ENCODE measurements at regions not wholly inside any gene's neighbourhood (a gene's known extent, or its start where the extent isn't known, plus 50 kb on each side); places are given as distances from the start of the nearest gene placed in this dataset.

- H3K9me3 ChIP-seq (ENCODE audit: control insufficient read depth, insufficient read depth, low read length), result peaks cover 8% of the 10 kb centered on the region
- H3K36me3 ChIP-seq (ENCODE audit: control insufficient read depth, insufficient read depth, low read length), result no peaks in the 10 kb centered on the region
- no peaks in the 10 kb centered on the region for H3K4me1 ChIP-seq (ENCODE audit: control insufficient read depth, insufficient read depth, low read length)
- peak in 2 of 6 donors; percentile 23 to 25 for DNase-seq (ENCODE audit: low read depth in 4 of 6, low spot score in 6 of 6)
- H3K27ac ChIP-seq (ENCODE audit: low read depth, low read length), result no peak overlapping the region
- no peak overlapping the region for H3K4me3 ChIP-seq (ENCODE audit: low read depth, low read length)
- H3K27me3 ChIP-seq (ENCODE audit: control insufficient read depth, insufficient read depth, low read length), result no peaks in the 10 kb centered on the region
- no CpG with 5 or more reads among the region's 1 CpG for WGBS (ENCODE audit: insufficient coverage)
Observed at GRCh38 chr13:105573136-105573535, 962.3 kb downstream of the EFNB2 start.

DNA sequence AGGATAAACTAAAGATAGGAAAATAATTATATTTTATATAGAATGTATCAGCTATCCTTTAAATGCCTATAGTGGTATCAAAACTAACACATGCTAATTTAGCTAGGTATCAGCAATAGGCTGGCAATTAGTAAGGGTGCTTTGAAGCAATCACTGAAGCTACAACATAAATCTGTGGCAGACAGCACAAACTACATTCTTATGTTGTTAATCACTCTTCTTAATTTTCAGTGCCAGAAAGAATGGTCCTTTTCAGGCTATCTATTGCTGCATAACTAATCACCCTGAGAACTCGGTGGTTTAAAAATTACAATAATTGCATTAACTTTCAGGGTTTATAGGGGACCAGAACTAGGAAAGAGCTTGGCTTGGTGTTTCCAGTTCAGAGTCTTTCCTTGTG, 963.1 kb downstream of the EFNB2 start:
- H3K4me3 ChIP-seq (ENCODE audit: low read depth, low read length), result no peak overlapping the region
- no peak for DNase-seq (ENCODE audit: low read depth in 4 of 6, low spot score in 6 of 6)
- no peaks in the 10 kb centered on the region for H3K4me1 ChIP-seq (ENCODE audit: control insufficient read depth, insufficient read depth, low read length)
- no peaks in the 10 kb centered on the region for H3K27me3 ChIP-seq (ENCODE audit: control insufficient read depth, insufficient read depth, low read length)
- H3K36me3 ChIP-seq (ENCODE audit: control insufficient read depth, insufficient read depth, low read length), result no peaks in the 10 kb centered on the region
- H3K27ac ChIP-seq (ENCODE audit: low read depth, low read length), result no peak overlapping the region
- no CpG with 5 or more reads among the region's 1 CpG for WGBS (ENCODE audit: insufficient coverage)
- peaks cover 8% of the 10 kb centered on the region for H3K9me3 ChIP-seq (ENCODE audit: control insufficient read depth, insufficient read depth, low read length)

GRCh38 chr13:105569816-105570215, 965.6 kb downstream of the EFNB2 start:
- no peaks in the 10 kb centered on the region for H3K27me3 ChIP-seq (ENCODE audit: control insufficient read depth, insufficient read depth, low read length)

GRCh38 chr13:105567951-105568525, 967.4 kb downstream of the EFNB2 start:
- DNase-seq (ENCODE audit: low read depth in 4 of 6, low spot score in 6 of 6), result no peak
- Histone ChIP-seq H3K4me1 (ENCODE audit: control insufficient read depth, insufficient read depth, low read length) (no peaks in the 10 kb centered on the region), H3K27me3 (ENCODE audit: control insufficient read depth, insufficient read depth, low read length) (no peaks in the 10 kb centered on the region), H3K4me3 (ENCODE audit: low read depth, low read length) (no peak overlapping the region), H3K27ac (ENCODE audit: low read depth, low read length) (no peak overlapping the region), H3K36me3 (ENCODE audit: control insufficient read depth, insufficient read depth, low read length) (no peaks in the 10 kb centered on the region), H3K9me3 (ENCODE audit: control insufficient read depth, insufficient read depth, low read length) (no peaks in the 10 kb centered on the region)
- 96% methylated on average over 5 of the region's 7 CpGs for WGBS (ENCODE audit: insufficient coverage)

More at GRCh38 chr13:105569816-105570215, 965.6 kb downstream of the EFNB2 start:
- H3K9me3 ChIP-seq (ENCODE audit: control insufficient read depth, insufficient read depth, low read length), result peaks cover under 1% of the 10 kb centered on the region
- WGBS (ENCODE audit: insufficient coverage), result no CpG with 5 or more reads among the region's 2 CpGs
- H3K4me1 ChIP-seq (ENCODE audit: control insufficient read depth, insufficient read depth, low read length), result no peaks in the 10 kb centered on the region
- no peak for DNase-seq (ENCODE audit: low read depth in 4 of 6, low spot score in 6 of 6)
- H3K27ac ChIP-seq (ENCODE audit: low read depth, low read length), result no peak overlapping the region
- H3K4me3 ChIP-seq (ENCODE audit: low read depth, low read length), result no peak overlapping the region
- H3K36me3 ChIP-seq (ENCODE audit: control insufficient read depth, insufficient read depth, low read length), result no peaks in the 10 kb centered on the region

DNA sequence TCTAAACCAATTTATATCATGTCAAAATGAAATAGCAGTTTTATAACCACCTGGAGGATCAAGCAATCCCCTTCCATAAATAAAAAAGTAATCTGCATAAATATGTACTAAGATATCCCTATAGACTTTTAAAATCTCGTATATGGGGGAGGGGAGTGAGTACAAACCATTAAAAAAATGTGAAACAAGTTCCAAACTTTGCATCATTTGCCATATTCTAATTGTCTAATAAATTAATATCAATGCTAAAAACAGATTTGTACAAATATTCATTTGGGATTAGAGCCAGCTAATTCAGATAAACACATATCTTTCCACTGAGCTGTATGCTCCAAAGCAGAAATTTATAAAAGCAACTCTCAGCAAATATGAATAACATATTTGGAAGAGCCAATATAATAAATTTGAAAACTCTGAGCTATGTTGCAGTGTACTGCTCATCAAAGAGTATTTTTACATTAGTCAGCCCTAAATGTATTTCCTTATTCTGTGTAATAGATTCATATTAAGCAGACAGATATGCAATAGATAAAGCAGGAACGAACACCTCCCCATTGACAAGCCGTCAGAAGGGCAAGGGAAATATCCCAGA, 970.2 kb downstream of the EFNB2 start:
- H3K27ac ChIP-seq (ENCODE audit: low read depth, low read length), result no peak overlapping the region
- no peaks in the 10 kb centered on the region for H3K4me1 ChIP-seq (ENCODE audit: control insufficient read depth, insufficient read depth, low read length)
- H3K4me3 ChIP-seq (ENCODE audit: low read depth, low read length), result no peak overlapping the region
- H3K36me3 ChIP-seq (ENCODE audit: control insufficient read depth, insufficient read depth, low read length), result no peaks in the 10 kb centered on the region
- H3K27me3 ChIP-seq (ENCODE audit: control insufficient read depth, insufficient read depth, low read length), result no peaks in the 10 kb centered on the region
- no peaks in the 10 kb centered on the region for H3K9me3 ChIP-seq (ENCODE audit: control insufficient read depth, insufficient read depth, low read length)
- no peak for DNase-seq (ENCODE audit: low read depth in 4 of 6, low spot score in 6 of 6)
- WGBS (ENCODE audit: insufficient coverage), result no CpG with 5 or more reads among the region's 3 CpGs

DNA sequence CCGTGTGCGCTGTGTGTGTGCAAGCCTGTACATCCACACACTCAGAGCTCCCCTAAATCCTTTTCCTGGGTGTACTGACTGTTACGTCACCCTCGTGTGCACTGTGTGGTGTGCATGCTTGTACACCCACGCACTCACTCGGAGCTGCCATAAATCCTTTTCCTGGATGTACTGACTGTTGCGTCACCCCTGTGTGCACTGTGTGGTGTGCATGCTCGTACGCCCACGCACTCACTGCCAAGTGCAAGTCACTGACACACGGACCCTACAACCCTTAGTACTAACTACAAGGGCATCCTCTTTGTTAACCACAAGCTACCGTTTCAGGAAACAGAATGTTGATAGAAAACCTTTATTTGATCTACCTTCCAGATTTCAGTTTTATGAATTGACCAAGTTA, 983.4 kb downstream of the EFNB2 start:
- H3K4me3 ChIP-seq (ENCODE audit: low read depth, low read length), result no peak overlapping the region
- WGBS (ENCODE audit: insufficient coverage), result 97% methylated on average over 11 of the region's 12 CpGs
- no peak for DNase-seq (ENCODE audit: low read depth in 4 of 6, low spot score in 6 of 6)
- no peaks in the 10 kb centered on the region for H3K27me3 ChIP-seq (ENCODE audit: control insufficient read depth, insufficient read depth, low read length)
- H3K27ac ChIP-seq (ENCODE audit: low read depth, low read length), result no peak overlapping the region
- H3K9me3 ChIP-seq (ENCODE audit: control insufficient read depth, insufficient read depth, low read length), result no peaks in the 10 kb centered on the region
- H3K4me1 ChIP-seq (ENCODE audit: control insufficient read depth, insufficient read depth, low read length), result no peaks in the 10 kb centered on the region
- no peaks in the 10 kb centered on the region for H3K36me3 ChIP-seq (ENCODE audit: control insufficient read depth, insufficient read depth, low read length)

DNA sequence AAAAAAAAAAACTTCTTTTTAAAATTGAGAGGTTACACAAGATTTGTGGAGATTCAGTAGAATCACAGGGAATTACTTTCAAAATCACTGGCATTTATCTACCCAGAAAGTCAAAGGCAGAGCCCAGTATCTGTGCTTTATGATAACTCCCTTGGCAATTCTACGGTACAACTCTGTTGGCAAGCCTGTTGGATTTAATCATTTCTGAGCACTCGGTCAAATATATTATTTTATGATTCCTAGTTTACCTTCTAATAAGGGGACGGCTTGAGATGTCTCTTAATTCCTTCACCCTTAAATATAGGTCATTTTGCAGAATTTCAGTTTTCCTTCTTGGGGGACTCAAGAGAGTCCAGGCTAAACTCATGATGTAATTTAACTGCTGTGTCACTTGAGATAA, 987.6 kb downstream of the EFNB2 start:
- Histone ChIP-seq H3K4me3 (ENCODE audit: low read depth, low read length) (no peak overlapping the region), H3K36me3 (ENCODE audit: control insufficient read depth, insufficient read depth, low read length) (no peaks in the 10 kb centered on the region), H3K4me1 (ENCODE audit: control insufficient read depth, insufficient read depth, low read length) (no peaks in the 10 kb centered on the region), H3K9me3 (ENCODE audit: control insufficient read depth, insufficient read depth, low read length) (no peaks in the 10 kb centered on the region), H3K27me3 (ENCODE audit: control insufficient read depth, insufficient read depth, low read length) (no peaks in the 10 kb centered on the region), H3K27ac (ENCODE audit: low read depth, low read length) (no peak overlapping the region)
- WGBS (ENCODE audit: insufficient coverage), result 100% methylated on average over 1 of the region's 3 CpGs
- no peak for DNase-seq (ENCODE audit: low read depth in 4 of 6, low spot score in 6 of 6)

GRCh38 chr13:105545811-105546210, 989.7 kb downstream of the EFNB2 start:
- Histone ChIP-seq H3K4me3 (ENCODE audit: low read depth, low read length) (no peak overlapping the region), H3K27me3 (ENCODE audit: control insufficient read depth, insufficient read depth, low read length) (no peaks in the 10 kb centered on the region), H3K27ac (ENCODE audit: low read depth, low read length) (no peak overlapping the region), H3K4me1 (ENCODE audit: control insufficient read depth, insufficient read depth, low read length) (no peaks in the 10 kb centered on the region), H3K36me3 (ENCODE audit: control insufficient read depth, insufficient read depth, low read length) (no peaks in the 10 kb centered on the region), H3K9me3 (ENCODE audit: control insufficient read depth, insufficient read depth, low read length) (no peaks in the 10 kb centered on the region)
- WGBS (ENCODE audit: insufficient coverage), result 87% methylated on average over 3 of the region's 5 CpGs
- DNase-seq (ENCODE audit: low read depth in 4 of 6, low spot score in 6 of 6), result peak in 2 of 6 donors; percentile 19 to 34

DNA sequence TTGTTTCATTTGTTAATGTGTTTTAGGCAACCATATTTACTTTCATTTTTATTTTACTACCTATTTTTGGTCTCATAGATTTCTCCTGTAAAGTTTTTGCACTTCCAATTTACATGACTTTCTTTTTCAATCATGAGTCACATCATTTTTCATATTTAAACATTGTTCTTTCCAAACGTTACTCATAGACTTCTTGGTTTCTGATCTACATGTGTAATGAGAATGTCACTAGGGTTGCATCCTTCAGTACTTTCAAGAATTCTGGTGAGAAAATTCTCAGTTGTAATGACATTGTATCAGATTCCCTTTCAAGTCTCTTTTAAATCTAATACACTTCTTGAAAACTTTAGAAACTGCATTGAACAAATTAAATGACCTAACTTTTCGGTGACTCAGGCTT, 991.7 kb downstream of the EFNB2 start:
- H3K27ac ChIP-seq (ENCODE audit: low read depth, low read length), result no peak overlapping the region

DNA sequence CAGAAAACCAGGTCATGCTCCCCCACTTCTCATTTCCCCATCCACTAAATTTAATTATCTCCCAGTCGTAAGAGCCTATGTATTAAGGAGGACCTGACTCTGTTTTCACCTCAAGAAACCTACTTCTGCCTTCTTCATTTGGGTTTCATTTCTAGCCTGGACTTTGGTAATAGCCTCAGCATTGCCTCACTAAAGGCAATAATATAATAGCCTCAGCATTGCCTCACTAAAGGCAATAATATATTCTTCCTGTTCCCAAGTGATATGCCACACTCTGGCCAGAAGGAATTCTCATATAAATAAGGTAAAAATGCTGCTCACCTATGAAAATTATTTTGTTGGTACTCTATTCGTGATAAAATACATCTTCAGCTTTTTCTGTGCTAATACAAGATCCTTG, 993.9 kb downstream of the EFNB2 start:
- Histone ChIP-seq H3K4me3 (ENCODE audit: low read depth, low read length) (no peak overlapping the region), H3K9me3 (ENCODE audit: control insufficient read depth, insufficient read depth, low read length) (no peaks in the 10 kb centered on the region)
- WGBS (ENCODE audit: insufficient coverage), result 80% methylated on average over 1 of the region's 2 CpGs

More for the DNA sequence above, 991.7 kb downstream of the EFNB2 start:
- H3K4me3 ChIP-seq (ENCODE audit: low read depth, low read length), result no peak overlapping the region
- 60% methylated on average over 1 of the region's 2 CpGs for WGBS (ENCODE audit: insufficient coverage)
- no peaks in the 10 kb centered on the region for H3K36me3 ChIP-seq (ENCODE audit: control insufficient read depth, insufficient read depth, low read length)
- no peaks in the 10 kb centered on the region for H3K9me3 ChIP-seq (ENCODE audit: control insufficient read depth, insufficient read depth, low read length)
- no peaks in the 10 kb centered on the region for H3K27me3 ChIP-seq (ENCODE audit: control insufficient read depth, insufficient read depth, low read length)
- H3K4me1 ChIP-seq (ENCODE audit: control insufficient read depth, insufficient read depth, low read length), result no peaks in the 10 kb centered on the region
- no peak for DNase-seq (ENCODE audit: low read depth in 4 of 6, low spot score in 6 of 6)

More for the DNA sequence above, 993.9 kb downstream of the EFNB2 start:
- H3K36me3 ChIP-seq (ENCODE audit: control insufficient read depth, insufficient read depth, low read length), result no peaks in the 10 kb centered on the region
- H3K4me1 ChIP-seq (ENCODE audit: control insufficient read depth, insufficient read depth, low read length), result no peaks in the 10 kb centered on the region
- DNase-seq (ENCODE audit: low read depth in 4 of 6, low spot score in 6 of 6), result no peak
- H3K27me3 ChIP-seq (ENCODE audit: control insufficient read depth, insufficient read depth, low read length), result no peaks in the 10 kb centered on the region
- no peak overlapping the region for H3K27ac ChIP-seq (ENCODE audit: low read depth, low read length)
